ENCODE measurements at regions not wholly inside any gene's neighbourhood (a gene's known extent, or its start where the extent isn't known, plus 50 kb on each side); places are given as distances from the start of the nearest gene placed in this dataset.

GRCh38 chr7:112654322-112655216, 135.6 kb downstream of the TMEM168 start:
- no peak for TF ChIP-seq USF1 (IDR thresholded peaks at IDR 0.05)
- TF ChIP-seq MAX (IDR thresholded peaks at IDR 0.05): no peak
- TF ChIP-seq CEBPB (IDR thresholded peaks at IDR 0.05): no peak
- TF ChIP-seq REST (IDR thresholded peaks at IDR 0.05; ENCODE audit: low read depth): no peak
- TF ChIP-seq TAF1 (IDR thresholded peaks at IDR 0.05; ENCODE audit: low read depth): no peak

All from Ishikawa (cell line).